ENCODE measurements at regions not wholly inside any gene's neighbourhood (a gene's known extent, or its start where the extent isn't known, plus 50 kb on each side); places are given as distances from the start of the nearest gene placed in this dataset.

- TF ChIP-seq POLR2AphosphoS5 (IDR thresholded peaks at IDR 0.05) (no peak), POLR2A (IDR thresholded peaks at IDR 0.05) (no peak)
- TF ChIP-seq, protein P1, sequence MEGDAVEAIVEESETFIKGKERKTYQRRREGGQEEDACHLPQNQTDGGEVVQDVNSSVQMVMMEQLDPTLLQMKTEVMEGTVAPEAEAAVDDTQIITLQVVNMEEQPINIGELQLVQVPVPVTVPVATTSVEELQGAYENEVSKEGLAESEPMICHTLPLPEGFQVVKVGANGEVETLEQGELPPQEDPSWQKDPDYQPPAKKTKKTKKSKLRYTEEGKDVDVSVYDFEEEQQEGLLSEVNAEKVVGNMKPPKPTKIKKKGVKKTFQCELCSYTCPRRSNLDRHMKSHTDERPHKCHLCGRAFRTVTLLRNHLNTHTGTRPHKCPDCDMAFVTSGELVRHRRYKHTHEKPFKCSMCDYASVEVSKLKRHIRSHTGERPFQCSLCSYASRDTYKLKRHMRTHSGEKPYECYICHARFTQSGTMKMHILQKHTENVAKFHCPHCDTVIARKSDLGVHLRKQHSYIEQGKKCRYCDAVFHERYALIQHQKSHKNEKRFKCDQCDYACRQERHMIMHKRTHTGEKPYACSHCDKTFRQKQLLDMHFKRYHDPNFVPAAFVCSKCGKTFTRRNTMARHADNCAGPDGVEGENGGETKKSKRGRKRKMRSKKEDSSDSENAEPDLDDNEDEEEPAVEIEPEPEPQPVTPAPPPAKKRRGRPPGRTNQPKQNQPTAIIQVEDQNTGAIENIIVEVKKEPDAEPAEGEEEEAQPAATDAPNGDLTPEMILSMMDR (IDR thresholded peaks at IDR 0.05) = no peak
These were observed 628.6 kb upstream of the ANKRD30A start for GRCh38 chr10:36496758-36497157.
